Spleen (tissue), 7 donors: ENCODE measurements at regions not wholly inside any gene's neighbourhood (a gene's known extent, or its start where the extent isn't known, plus 50 kb on each side); places are given as distances from the start of the nearest gene placed in this dataset.
"Not testable (repeated sequence)": the region's sequence is repeated elsewhere in the genome, so short reads cannot be mapped to it uniquely, and the experiment has no call there.

Experiments used
- CTCF ChIP-seq, 11 experiments: fragments of 200-600 bp in 7 of 11; fragments of 450-650 bp in 4 of 11; sonication (generic) in 4 of 11; IDR thresholded peaks in 8 of 11; conservative IDR thresholded peaks in 3 of 11; 1 replicate in 7 of 11; 2 replicates in 4 of 11; pipeline versions ENCODE4 v1.4.0 to v1.8.0; 2016 to 2021; ENCODE audit warnings: antibody characterized with exemption in 11 of 11, inconsistent platforms in 4 of 11, mild to moderate bottlenecking in 1 of 11
- POLR2A ChIP-seq, 3 donors: fragments of 450-650 bp; IDR thresholded peaks; one replicate each; pipeline ENCODE4 v1.5.1; 2017; ENCODE audit warnings: antibody characterized with exemption in 3 of 3, mild to moderate bottlenecking in 1 of 3
- POLR2AphosphoS5 ChIP-seq, 3 donors: sonication (generic); formaldehyde crosslinking; IDR thresholded peaks; one replicate each; pipeline ENCODE4 v1.5.1; 2017; ENCODE audit warnings: antibody characterized with exemption in 3 of 3
- donor health status: DM: no; HTN: no; CAD: no; lungs with moderate emphysema.
- donor health status: DM: no; HTN: no; CAD: no.
- donor health status: DM: no; HTN: no; CAD: no.

GRCh38 chr22:44558671-44559070 lies 60.6 kb upstream of the RTL6 start:
- TF ChIP-seq POLR2AphosphoS5 (IDR thresholded peaks at IDR 0.05); CTCF (IDR thresholded peaks at IDR 0.05 in 8 of 11, conservative IDR thresholded peaks at IDR 0.05 in 3 of 11); POLR2A (IDR thresholded peaks at IDR 0.05): not testable (repeated sequence)
